GM23338 (cell line): ENCODE measurements at regions not wholly inside any gene's neighbourhood (a gene's known extent, or its start where the extent isn't known, plus 50 kb on each side); places are given as distances from the start of the nearest gene placed in this dataset.

Experiments
- ATAC-seq: fragments of 200-7000 bp; cut with Tn5 transposase; 3 replicates; pipeline ENCODE4 v1.9.1; 2020
- DNase-seq: peaks from one replicate; pipeline ENCODE4 v3.0.0-alpha.2; 2015; ENCODE audit warnings: low spot score
- H2AFZ ChIP-seq: fragments of 200-600 bp; sonication (generic); 2 replicates; pipeline ENCODE4 v1.8.0; 2016; ENCODE audit warnings: antibody characterized with exemption, mild to moderate bottlenecking, moderate library complexity
- H3F3A ChIP-seq: fragments of 200-600 bp; sonication (generic); replicated peaks from 2 replicates; pipeline ENCODE4 v1.8.0; 2017; ENCODE audit warnings: antibody characterized with exemption, mixed run types, low read depth
- H3K27ac ChIP-seq: fragments of 200-600 bp; sonication (generic); 2 replicates; pipeline ENCODE4 v1.6.1; 2016; ENCODE audit warnings: low read depth
- H3K27me3 ChIP-seq: fragments of 200-600 bp; sonication (generic); 2 replicates; pipeline ENCODE4 v1.8.0; 2016; ENCODE audit warnings: mild to moderate bottlenecking, mixed run types, moderate library complexity; ENCODE audit not compliant: insufficient read depth
- H3K36me3 ChIP-seq: fragments of 200-600 bp; sonication (generic); 2 replicates; pipeline ENCODE4 v1.8.0; 2016; ENCODE audit warnings: mild to moderate bottlenecking; ENCODE audit not compliant: insufficient read depth
- H3K4me1 ChIP-seq: fragments of 200-600 bp; sonication (generic); 2 replicates; pipeline ENCODE4 v1.8.0; 2016; ENCODE audit warnings: mild to moderate bottlenecking, moderate library complexity; ENCODE audit not compliant: insufficient read depth
- H3K4me2 ChIP-seq: fragments of 200-600 bp; sonication (generic); 2 replicates; pipeline ENCODE4 v1.7.1; 2017; ENCODE audit warnings: mixed run types
- H3K4me3 ChIP-seq: fragments of 200-600 bp; sonication (generic); 2 replicates; pipeline ENCODE4 v1.6.1; 2016; ENCODE audit warnings: mixed run types
- H3K79me2 ChIP-seq: fragments of 200-600 bp; sonication (generic); replicated peaks from 2 replicates; pipeline ENCODE4 v1.8.0; 2017; ENCODE audit warnings: mild to moderate bottlenecking; ENCODE audit not compliant: insufficient read depth
- H3K9me2 ChIP-seq: fragments of 200-600 bp; sonication (generic); 2 replicates; pipeline ENCODE4 v1.8.0; 2017; ENCODE audit not compliant: insufficient read depth
- H4K20me1 ChIP-seq: fragments of 200-600 bp; sonication (generic); replicated peaks from 2 replicates; pipeline ENCODE4 v1.8.0; 2017; ENCODE audit warnings: mild to moderate bottlenecking; ENCODE audit not compliant: insufficient read depth
- H3K27ac Mint-ChIP-seq: 2 replicates; pipeline ENCODE4 v1.8.0; 2020; ENCODE audit warnings: inconsistent platforms, mild to moderate bottlenecking, moderate library complexity, mixed read lengths
- H3K27me3 Mint-ChIP-seq: 3 replicates; pipeline ENCODE4 v1.8.0; 2022; ENCODE audit warnings: low read depth, mild to moderate bottlenecking, moderate library complexity, mixed read lengths, inconsistent platforms; ENCODE audit not compliant: insufficient read depth, poor library complexity
- H3K36me3 Mint-ChIP-seq: 3 replicates; pipeline ENCODE4 v1.8.0; 2021; ENCODE audit warnings: low read depth, mild to moderate bottlenecking, inconsistent platforms, moderate library complexity, mixed read lengths
- H3K4me1 Mint-ChIP-seq: 3 replicates; pipeline ENCODE4 v1.8.0; 2020; ENCODE audit warnings: mild to moderate bottlenecking, inconsistent platforms, mixed read lengths
- H3K4me3 Mint-ChIP-seq: 3 replicates; pipeline ENCODE4 v1.8.0; 2021; ENCODE audit warnings: moderate library complexity, mild to moderate bottlenecking, inconsistent platforms, mixed read lengths
- H3K9me3 Mint-ChIP-seq: 3 replicates; pipeline ENCODE4 v1.8.0; 2020; ENCODE audit warnings: moderate library complexity, mild to moderate bottlenecking, inconsistent platforms, mixed read lengths
- CREB1 ChIP-seq: fragments of 250-450 bp; sonication (Bioruptor Pico); IDR thresholded peaks from 2 replicates; pipeline ENCODE4 v1.5.0; 2020; ENCODE audit warnings: low read depth, mild to moderate bottlenecking, moderate library complexity
- EZH2phosphoT487 ChIP-seq: fragments of 200-600 bp; sonication (generic); IDR thresholded peaks from one replicate; pipeline ENCODE4 v1.8.1; 2018; ENCODE audit warnings: antibody characterized with exemption; ENCODE audit not compliant: unreplicated experiment
- JUNB ChIP-seq: IDR thresholded peaks from one replicate; pipeline ENCODE4 v1.6.1; 2016; ENCODE audit warnings: antibody characterized with exemption; ENCODE audit not compliant: unreplicated experiment
- NANOG ChIP-seq: IDR thresholded peaks from 2 replicates; pipeline ENCODE4 v1.6.1; 2016; ENCODE audit warnings: antibody characterized with exemption, borderline replicate concordance
- STAT1 ChIP-seq: IDR thresholded peaks from one replicate; pipeline ENCODE4 v1.6.1; 2016; ENCODE audit warnings: antibody characterized with exemption; ENCODE audit not compliant: unreplicated experiment
- ZNF114 ChIP-seq: fragments of 250-450 bp; sonication (Bioruptor Pico); IDR thresholded peaks from 2 replicates; pipeline ENCODE4 v1.5.0; 2020; ENCODE audit warnings: mild to moderate bottlenecking, moderate library complexity
- TF ChIP-seq, protein P1 (sequence below), 2 experiments: fragments of 200-600 bp in 1 of 2; sonication (generic) in 1 of 2; conservative IDR thresholded peaks; 2 replicates each; pipeline versions ENCODE4 v1.5.1 to v1.6.1; 2016 to 2017; ENCODE audit warnings: antibody characterized with exemption in 2 of 2, low read depth in 2 of 2, mild to moderate bottlenecking in 2 of 2, moderate library complexity in 1 of 2
- TF ChIP-seq, protein P2 (sequence below): IDR thresholded peaks from 2 replicates; pipeline ENCODE4 v1.6.1; 2016; ENCODE audit warnings: antibody characterized with exemption
- TF ChIP-seq, protein P3 (sequence below): IDR thresholded peaks from one replicate; pipeline ENCODE4 v1.6.1; 2018; ENCODE audit warnings: antibody characterized with exemption; ENCODE audit not compliant: unreplicated experiment
- TF ChIP-seq, protein P4 (sequence below): fragments of 250-450 bp; sonication (Bioruptor Pico); IDR thresholded peaks from 2 replicates; pipeline ENCODE4 v1.5.0; 2020; ENCODE audit warnings: mild to moderate bottlenecking, moderate library complexity

DNA sequence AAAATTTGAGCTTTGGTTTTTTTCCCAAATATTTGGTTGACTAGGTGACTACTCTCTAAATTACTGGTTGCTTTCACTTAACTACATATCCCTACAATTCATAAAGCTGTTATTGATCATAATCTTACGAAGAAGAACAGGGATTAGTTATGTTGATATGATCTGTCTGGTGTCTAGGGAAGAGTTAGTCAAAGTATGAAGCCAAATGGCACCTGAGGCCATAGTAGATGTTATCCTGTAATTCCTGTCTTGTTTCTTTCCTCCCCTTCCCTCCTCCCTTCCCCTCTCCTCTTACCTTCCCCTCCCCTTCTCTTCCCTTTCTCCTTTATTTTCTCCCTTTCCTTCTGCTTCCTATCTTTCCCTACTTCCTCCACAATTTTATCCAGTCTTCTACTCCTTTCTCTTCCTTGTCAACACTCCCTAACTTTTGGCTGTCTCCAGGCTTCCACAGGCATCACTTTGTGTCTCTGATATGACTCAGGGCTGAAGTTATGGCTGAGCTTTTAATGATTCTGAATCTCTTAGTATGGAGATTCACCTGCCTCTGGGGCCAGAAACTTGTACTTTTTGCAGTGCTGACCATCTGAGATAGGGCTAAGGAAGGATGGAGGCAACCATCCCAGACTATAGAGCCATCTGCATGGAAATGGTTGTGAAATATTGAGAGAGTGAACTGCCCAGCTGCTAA is 149.9 kb upstream of the TCF4 start:
- Mint-ChIP-seq H3K36me3 (no peaks in the 10 kb centered on the region), H3K27ac (no peak overlapping the region)
- no peak for ATAC-seq

More for the DNA sequence above, 149.9 kb upstream of the TCF4 start:
- Histone ChIP-seq H3K79me2 (no peaks in the 10 kb centered on the region), H3K4me1 (no peaks in the 10 kb centered on the region), H3F3A (no peaks in the 10 kb centered on the region), H3K36me3 (no peaks in the 10 kb centered on the region), H3K27ac (no peak overlapping the region), H4K20me1 (no peaks in the 10 kb centered on the region), H3K4me3 (no peak overlapping the region), H3K9me2 (0 out of 2 replicates have a peak, but pooled peaks cover 9% of the 10 kb centered on the region), H3K27me3 (no peaks in the 10 kb centered on the region), H3K4me2 (no peak overlapping the region), H2AFZ (no peak overlapping the region)
- TF ChIP-seq STAT1 = no peak
- TF ChIP-seq, protein P1, sequence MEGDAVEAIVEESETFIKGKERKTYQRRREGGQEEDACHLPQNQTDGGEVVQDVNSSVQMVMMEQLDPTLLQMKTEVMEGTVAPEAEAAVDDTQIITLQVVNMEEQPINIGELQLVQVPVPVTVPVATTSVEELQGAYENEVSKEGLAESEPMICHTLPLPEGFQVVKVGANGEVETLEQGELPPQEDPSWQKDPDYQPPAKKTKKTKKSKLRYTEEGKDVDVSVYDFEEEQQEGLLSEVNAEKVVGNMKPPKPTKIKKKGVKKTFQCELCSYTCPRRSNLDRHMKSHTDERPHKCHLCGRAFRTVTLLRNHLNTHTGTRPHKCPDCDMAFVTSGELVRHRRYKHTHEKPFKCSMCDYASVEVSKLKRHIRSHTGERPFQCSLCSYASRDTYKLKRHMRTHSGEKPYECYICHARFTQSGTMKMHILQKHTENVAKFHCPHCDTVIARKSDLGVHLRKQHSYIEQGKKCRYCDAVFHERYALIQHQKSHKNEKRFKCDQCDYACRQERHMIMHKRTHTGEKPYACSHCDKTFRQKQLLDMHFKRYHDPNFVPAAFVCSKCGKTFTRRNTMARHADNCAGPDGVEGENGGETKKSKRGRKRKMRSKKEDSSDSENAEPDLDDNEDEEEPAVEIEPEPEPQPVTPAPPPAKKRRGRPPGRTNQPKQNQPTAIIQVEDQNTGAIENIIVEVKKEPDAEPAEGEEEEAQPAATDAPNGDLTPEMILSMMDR (conservative IDR thresholded peaks at IDR 0.05; ENCODE audit: low read depth in 2 of 2) = no peak
- TF ChIP-seq, protein P2, sequence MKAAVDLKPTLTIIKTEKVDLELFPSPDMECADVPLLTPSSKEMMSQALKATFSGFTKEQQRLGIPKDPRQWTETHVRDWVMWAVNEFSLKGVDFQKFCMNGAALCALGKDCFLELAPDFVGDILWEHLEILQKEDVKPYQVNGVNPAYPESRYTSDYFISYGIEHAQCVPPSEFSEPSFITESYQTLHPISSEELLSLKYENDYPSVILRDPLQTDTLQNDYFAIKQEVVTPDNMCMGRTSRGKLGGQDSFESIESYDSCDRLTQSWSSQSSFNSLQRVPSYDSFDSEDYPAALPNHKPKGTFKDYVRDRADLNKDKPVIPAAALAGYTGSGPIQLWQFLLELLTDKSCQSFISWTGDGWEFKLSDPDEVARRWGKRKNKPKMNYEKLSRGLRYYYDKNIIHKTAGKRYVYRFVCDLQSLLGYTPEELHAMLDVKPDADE = no peak
- TF ChIP-seq JUNB = no peak
- no peak for TF ChIP-seq NANOG
- TF ChIP-seq CREB1 (CRISPR knock-in tag) = no peak
- TF ChIP-seq, protein P3, sequence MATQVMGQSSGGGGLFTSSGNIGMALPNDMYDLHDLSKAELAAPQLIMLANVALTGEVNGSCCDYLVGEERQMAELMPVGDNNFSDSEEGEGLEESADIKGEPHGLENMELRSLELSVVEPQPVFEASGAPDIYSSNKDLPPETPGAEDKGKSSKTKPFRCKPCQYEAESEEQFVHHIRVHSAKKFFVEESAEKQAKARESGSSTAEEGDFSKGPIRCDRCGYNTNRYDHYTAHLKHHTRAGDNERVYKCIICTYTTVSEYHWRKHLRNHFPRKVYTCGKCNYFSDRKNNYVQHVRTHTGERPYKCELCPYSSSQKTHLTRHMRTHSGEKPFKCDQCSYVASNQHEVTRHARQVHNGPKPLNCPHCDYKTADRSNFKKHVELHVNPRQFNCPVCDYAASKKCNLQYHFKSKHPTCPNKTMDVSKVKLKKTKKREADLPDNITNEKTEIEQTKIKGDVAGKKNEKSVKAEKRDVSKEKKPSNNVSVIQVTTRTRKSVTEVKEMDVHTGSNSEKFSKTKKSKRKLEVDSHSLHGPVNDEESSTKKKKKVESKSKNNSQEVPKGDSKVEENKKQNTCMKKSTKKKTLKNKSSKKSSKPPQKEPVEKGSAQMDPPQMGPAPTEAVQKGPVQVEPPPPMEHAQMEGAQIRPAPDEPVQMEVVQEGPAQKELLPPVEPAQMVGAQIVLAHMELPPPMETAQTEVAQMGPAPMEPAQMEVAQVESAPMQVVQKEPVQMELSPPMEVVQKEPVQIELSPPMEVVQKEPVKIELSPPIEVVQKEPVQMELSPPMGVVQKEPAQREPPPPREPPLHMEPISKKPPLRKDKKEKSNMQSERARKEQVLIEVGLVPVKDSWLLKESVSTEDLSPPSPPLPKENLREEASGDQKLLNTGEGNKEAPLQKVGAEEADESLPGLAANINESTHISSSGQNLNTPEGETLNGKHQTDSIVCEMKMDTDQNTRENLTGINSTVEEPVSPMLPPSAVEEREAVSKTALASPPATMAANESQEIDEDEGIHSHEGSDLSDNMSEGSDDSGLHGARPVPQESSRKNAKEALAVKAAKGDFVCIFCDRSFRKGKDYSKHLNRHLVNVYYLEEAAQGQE = no peak
- no peak for TF ChIP-seq EZH2phosphoT487
- TF ChIP-seq, protein P4, sequence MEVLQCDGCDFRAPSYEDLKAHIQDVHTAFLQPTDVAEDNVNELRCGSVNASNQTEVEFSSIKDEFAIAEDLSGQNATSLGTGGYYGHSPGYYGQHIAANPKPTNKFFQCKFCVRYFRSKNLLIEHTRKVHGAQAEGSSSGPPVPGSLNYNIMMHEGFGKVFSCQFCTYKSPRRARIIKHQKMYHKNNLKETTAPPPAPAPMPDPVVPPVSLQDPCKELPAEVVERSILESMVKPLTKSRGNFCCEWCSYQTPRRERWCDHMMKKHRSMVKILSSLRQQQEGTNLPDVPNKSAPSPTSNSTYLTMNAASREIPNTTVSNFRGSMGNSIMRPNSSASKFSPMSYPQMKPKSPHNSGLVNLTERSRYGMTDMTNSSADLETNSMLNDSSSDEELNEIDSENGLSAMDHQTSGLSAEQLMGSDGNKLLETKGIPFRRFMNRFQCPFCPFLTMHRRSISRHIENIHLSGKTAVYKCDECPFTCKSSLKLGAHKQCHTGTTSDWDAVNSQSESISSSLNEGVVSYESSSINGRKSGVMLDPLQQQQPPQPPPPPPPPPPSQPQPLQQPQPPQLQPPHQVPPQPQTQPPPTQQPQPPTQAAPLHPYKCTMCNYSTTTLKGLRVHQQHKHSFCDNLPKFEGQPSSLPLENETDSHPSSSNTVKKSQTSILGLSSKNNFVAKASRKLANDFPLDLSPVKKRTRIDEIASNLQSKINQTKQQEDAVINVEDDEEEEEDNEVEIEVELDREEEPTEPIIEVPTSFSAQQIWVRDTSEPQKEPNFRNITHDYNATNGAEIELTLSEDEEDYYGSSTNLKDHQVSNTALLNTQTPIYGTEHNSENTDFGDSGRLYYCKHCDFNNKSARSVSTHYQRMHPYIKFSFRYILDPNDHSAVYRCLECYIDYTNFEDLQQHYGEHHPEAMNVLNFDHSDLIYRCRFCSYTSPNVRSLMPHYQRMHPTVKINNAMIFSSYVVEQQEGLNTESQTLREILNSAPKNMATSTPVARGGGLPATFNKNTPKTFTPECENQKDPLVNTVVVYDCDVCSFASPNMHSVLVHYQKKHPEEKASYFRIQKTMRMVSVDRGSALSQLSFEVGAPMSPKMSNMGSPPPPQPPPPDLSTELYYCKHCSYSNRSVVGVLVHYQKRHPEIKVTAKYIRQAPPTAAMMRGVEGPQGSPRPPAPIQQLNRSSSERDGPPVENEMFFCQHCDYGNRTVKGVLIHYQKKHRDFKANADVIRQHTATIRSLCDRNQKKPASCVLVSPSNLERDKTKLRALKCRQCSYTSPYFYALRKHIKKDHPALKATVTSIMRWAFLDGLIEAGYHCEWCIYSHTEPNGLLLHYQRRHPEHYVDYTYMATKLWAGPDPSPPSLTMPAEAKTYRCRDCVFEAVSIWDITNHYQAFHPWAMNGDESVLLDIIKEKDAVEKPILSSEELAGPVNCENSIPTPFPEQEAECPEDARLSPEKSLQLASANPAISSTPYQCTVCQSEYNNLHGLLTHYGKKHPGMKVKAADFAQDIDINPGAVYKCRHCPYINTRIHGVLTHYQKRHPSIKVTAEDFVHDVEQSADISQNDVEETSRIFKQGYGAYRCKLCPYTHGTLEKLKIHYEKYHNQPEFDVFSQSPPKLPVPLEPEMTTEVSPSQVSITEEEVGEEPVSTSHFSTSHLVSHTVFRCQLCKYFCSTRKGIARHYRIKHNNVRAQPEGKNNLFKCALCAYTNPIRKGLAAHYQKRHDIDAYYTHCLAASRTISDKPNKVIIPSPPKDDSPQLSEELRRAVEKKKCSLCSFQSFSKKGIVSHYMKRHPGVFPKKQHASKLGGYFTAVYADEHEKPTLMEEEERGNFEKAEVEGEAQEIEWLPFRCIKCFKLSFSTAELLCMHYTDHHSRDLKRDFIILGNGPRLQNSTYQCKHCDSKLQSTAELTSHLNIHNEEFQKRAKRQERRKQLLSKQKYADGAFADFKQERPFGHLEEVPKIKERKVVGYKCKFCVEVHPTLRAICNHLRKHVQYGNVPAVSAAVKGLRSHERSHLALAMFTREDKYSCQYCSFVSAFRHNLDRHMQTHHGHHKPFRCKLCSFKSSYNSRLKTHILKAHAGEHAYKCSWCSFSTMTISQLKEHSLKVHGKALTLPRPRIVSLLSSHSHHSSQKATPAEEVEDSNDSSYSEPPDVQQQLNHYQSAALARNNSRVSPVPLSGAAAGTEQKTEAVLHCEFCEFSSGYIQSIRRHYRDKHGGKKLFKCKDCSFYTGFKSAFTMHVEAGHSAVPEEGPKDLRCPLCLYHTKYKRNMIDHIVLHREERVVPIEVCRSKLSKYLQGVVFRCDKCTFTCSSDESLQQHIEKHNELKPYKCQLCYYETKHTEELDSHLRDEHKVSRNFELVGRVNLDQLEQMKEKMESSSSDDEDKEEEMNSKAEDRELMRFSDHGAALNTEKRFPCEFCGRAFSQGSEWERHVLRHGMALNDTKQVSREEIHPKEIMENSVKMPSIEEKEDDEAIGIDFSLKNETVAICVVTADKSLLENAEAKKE (CRISPR knock-in tag) = no peak
- TF ChIP-seq ZNF114 (CRISPR knock-in tag) = no peak
- no peak for DNase-seq
- Mint-ChIP-seq H3K27me3 (no peaks in the 10 kb centered on the region), H3K4me1 (no peaks in the 10 kb centered on the region), H3K9me3 (no peaks in the 10 kb centered on the region), H3K4me3 (no peak overlapping the region)
